SK-N-SH (cell line): ENCODE measurements at regions not wholly inside any gene's neighbourhood (a gene's known extent, or its start where the extent isn't known, plus 50 kb on each side); places are given as distances from the start of the nearest gene placed in this dataset.
A peak's percentile ranks its signal among the peaks of the same experiment; 100 is the strongest.

Experiments
- CTCF ChIA-PET: fragments of 300-600, 350-600 bp; formaldehyde crosslinking; extraction: SDS; loops from one replicate; lab custom pipeline; 2021; lab: Yijun Ruan, JAX
- POLR2A ChIA-PET: fragments of 350-600 bp; sonication (Branson Sonifier 250); formaldehyde crosslinking; extraction: SDS; loops from one replicate; lab custom pipeline; 2020; ENCODE audit warnings: antibody characterized with exemption, inconsistent platforms; lab: Yijun Ruan, JAX
- DNase-seq: peaks from one replicate; pipeline ENCODE4 v3.0.0; 2012
- H2AFZ ChIP-seq: fragments of 200-600 bp; sonication (generic); 2 replicates; pipeline ENCODE4 v1.8.1; 2016; ENCODE audit warnings: antibody characterized with exemption, mild to moderate bottlenecking, low read depth
- H3F3A ChIP-seq: fragments of 200-600 bp; sonication (generic); replicated peaks from 2 replicates; pipeline ENCODE3; 2016; ENCODE audit warnings: antibody characterized with exemption, mild to moderate bottlenecking; ENCODE audit not compliant: insufficient read depth
- H3K27ac ChIP-seq, 2 experiments: fragments of 200-500 bp in 1 of 2; fragments of 200-600 bp in 1 of 2; sonication (Bioruptor generic) in 1 of 2; sonication (generic), shearing (Covaris generic) in 1 of 2; 2 replicates each; pipeline versions ENCODE4 v1.5.1 to v1.6.1; 2014 to 2016; ENCODE audit warnings: low read depth in 2 of 2, inconsistent platforms in 1 of 2, low read length in 1 of 2, mild to moderate bottlenecking in 1 of 2, mixed read lengths in 1 of 2
- H3K27me3 ChIP-seq: fragments of 200-600 bp; sonication (generic), shearing (Covaris generic); 2 replicates; pipeline ENCODE4 v1.6.1; 2016; ENCODE audit warnings: mixed run types; ENCODE audit not compliant: insufficient read depth
- H3K36me3 ChIP-seq, 2 experiments: fragments of 200-500 bp in 1 of 2; fragments of 200-600 bp in 1 of 2; sonication (Bioruptor generic) in 1 of 2; sonication (generic) in 1 of 2; replicated peaks in 1 of 2; 2 replicates each; pipeline versions ENCODE3 to v1.5.1; 2014 to 2016; ENCODE audit warnings: low read length in 1 of 2, mild to moderate bottlenecking in 1 of 2; ENCODE audit not compliant: insufficient read depth in 2 of 2, control insufficient read depth in 1 of 2
- H3K4me1 ChIP-seq, 2 experiments: fragments of 200-500 bp in 1 of 2; fragments of 200-600 bp in 1 of 2; sonication (Bioruptor generic) in 1 of 2; sonication (generic), shearing (Covaris generic) in 1 of 2; 2 replicates each; pipeline versions ENCODE4 v1.5.1 to v1.6.1; 2014 to 2016; ENCODE audit warnings: low read depth in 1 of 2, low read length in 1 of 2, mixed run types in 1 of 2; ENCODE audit not compliant: insufficient read depth in 2 of 2, control insufficient read depth in 1 of 2
- H3K4me2 ChIP-seq: fragments of 200-600 bp; sonication (generic), shearing (Covaris generic); 2 replicates; pipeline ENCODE4 v1.6.1; 2017; ENCODE audit warnings: mixed run types
- H3K4me3 ChIP-seq, 2 experiments: fragments of 200-500 bp in 1 of 2; fragments of 200-600 bp in 1 of 2; sonication (Bioruptor generic) in 1 of 2; sonication (generic), shearing (Covaris generic) in 1 of 2; 2 replicates each; pipeline versions ENCODE4 v1.5.1 to v1.8.1; 2014 to 2016; ENCODE audit warnings: low read depth in 2 of 2, inconsistent platforms in 1 of 2, low read length in 1 of 2, mild to moderate bottlenecking in 1 of 2, mixed read lengths in 1 of 2, moderate library complexity in 1 of 2
- H3K79me2 ChIP-seq: fragments of 200-600 bp; sonication (generic); 2 replicates; pipeline ENCODE4 v1.8.1; 2017; ENCODE audit warnings: mild to moderate bottlenecking; ENCODE audit not compliant: insufficient read depth
- H3K9ac ChIP-seq: fragments of 200-600 bp; sonication (generic); 2 replicates; pipeline ENCODE4 v1.6.1; 2017; ENCODE audit warnings: mixed run types
- H3K9me2 ChIP-seq: fragments of 200-600 bp; sonication (generic); 2 replicates; pipeline ENCODE4 v1.6.1; 2017; ENCODE audit warnings: mixed run types
- H3K9me3 ChIP-seq: fragments of 200-600 bp; sonication (generic); 2 replicates; pipeline ENCODE4 v1.6.1; 2017; ENCODE audit warnings: mixed run types, mild to moderate bottlenecking, moderate library complexity
- H4K20me1 ChIP-seq: fragments of 200-600 bp; sonication (generic); 2 replicates; pipeline ENCODE4 v1.6.1; 2017; ENCODE audit warnings: mild to moderate bottlenecking, mixed run types; ENCODE audit not compliant: insufficient read depth
- CTCF ChIP-seq: fragments of 200-600 bp; sonication (generic); IDR thresholded peaks from 2 replicates; pipeline ENCODE4 v1.6.1; 2017; ENCODE audit warnings: antibody characterized with exemption, mild to moderate bottlenecking, moderate library complexity
- ELF1 ChIP-seq: IDR thresholded peaks from 2 replicates; pipeline ENCODE4 v1.4.0; 2012
- EP300 ChIP-seq, 2 experiments: IDR thresholded peaks; 2 replicates each; pipeline versions ENCODE4 v1.4.0 to v1.6.1; 2012; ENCODE audit warnings: borderline replicate concordance in 1 of 2, low read depth in 1 of 2, low read length in 1 of 2
- GABPA ChIP-seq: IDR thresholded peaks from 2 replicates; pipeline ENCODE4 v1.4.0; 2012; ENCODE audit warnings: low read depth, mild to moderate bottlenecking
- JUND ChIP-seq: IDR thresholded peaks from 2 replicates; pipeline ENCODE4 v1.4.0; 2012
- MAX ChIP-seq: IDR thresholded peaks from 2 replicates; pipeline ENCODE4 v1.4.0; 2012; ENCODE audit warnings: low read depth
- MEF2A ChIP-seq: IDR thresholded peaks from 2 replicates; pipeline ENCODE4 v1.4.0; 2012; ENCODE audit warnings: low read depth, borderline replicate concordance
- MXI1 ChIP-seq: IDR thresholded peaks from 2 replicates; pipeline ENCODE4 v1.6.1; 2012; ENCODE audit warnings: mild to moderate bottlenecking, low read depth, low read length, improper control_type of control experiment
- NRF1 ChIP-seq: IDR thresholded peaks from 2 replicates; pipeline ENCODE4 v1.6.1; 2012; ENCODE audit warnings: low read depth, mild to moderate bottlenecking, low read length
- POLR2AphosphoS5 ChIP-seq: IDR thresholded peaks from 2 replicates; pipeline ENCODE4 v1.6.1; 2012; ENCODE audit warnings: low read depth, low read length
- RAD21 ChIP-seq: IDR thresholded peaks from 2 replicates; pipeline ENCODE4 v1.6.1; 2012; ENCODE audit warnings: mild to moderate bottlenecking, low read length
- RCOR1 ChIP-seq: fragments of 150-350 bp; IDR thresholded peaks from 2 replicates; pipeline ENCODE4 v1.6.1; 2017; ENCODE audit warnings: antibody characterized with exemption, low read length
- SIN3A ChIP-seq: IDR thresholded peaks from 2 replicates; pipeline ENCODE4 v1.6.1; 2012; ENCODE audit warnings: low read depth, mild to moderate bottlenecking, low read length, moderate library complexity, borderline replicate concordance
- SMC3 ChIP-seq: IDR thresholded peaks from 2 replicates; pipeline ENCODE4 v1.6.1; 2012; ENCODE audit warnings: low read depth, low read length, improper control_type of control experiment
- TCF12 ChIP-seq: IDR thresholded peaks from 2 replicates; pipeline ENCODE4 v1.4.0; 2012
- TEAD4 ChIP-seq: IDR thresholded peaks from 2 replicates; pipeline ENCODE4 v1.4.0; 2012; ENCODE audit warnings: mild to moderate bottlenecking, borderline replicate concordance; ENCODE audit not compliant: insufficient read depth
- WGBS: methylation state at CpG from one replicate; pipeline ENCODE4 v1.1.6; 2017; ENCODE audit warnings: low lambda C conversion rate; 5-methylcytosine and 5-hydroxymethylcytosine counted together
- TF ChIP-seq, protein P1 (sequence below): IDR thresholded peaks from 2 replicates; pipeline ENCODE4 v1.4.0; 2012; ENCODE audit warnings: low read depth, borderline replicate concordance
- TF ChIP-seq, protein P2 (sequence below): IDR thresholded peaks from 2 replicates; pipeline ENCODE4 v1.4.0; 2012; ENCODE audit warnings: low read depth, borderline replicate concordance
- TF ChIP-seq, protein P3 (sequence below): IDR thresholded peaks from 2 replicates; pipeline ENCODE4; 2012

DNA sequence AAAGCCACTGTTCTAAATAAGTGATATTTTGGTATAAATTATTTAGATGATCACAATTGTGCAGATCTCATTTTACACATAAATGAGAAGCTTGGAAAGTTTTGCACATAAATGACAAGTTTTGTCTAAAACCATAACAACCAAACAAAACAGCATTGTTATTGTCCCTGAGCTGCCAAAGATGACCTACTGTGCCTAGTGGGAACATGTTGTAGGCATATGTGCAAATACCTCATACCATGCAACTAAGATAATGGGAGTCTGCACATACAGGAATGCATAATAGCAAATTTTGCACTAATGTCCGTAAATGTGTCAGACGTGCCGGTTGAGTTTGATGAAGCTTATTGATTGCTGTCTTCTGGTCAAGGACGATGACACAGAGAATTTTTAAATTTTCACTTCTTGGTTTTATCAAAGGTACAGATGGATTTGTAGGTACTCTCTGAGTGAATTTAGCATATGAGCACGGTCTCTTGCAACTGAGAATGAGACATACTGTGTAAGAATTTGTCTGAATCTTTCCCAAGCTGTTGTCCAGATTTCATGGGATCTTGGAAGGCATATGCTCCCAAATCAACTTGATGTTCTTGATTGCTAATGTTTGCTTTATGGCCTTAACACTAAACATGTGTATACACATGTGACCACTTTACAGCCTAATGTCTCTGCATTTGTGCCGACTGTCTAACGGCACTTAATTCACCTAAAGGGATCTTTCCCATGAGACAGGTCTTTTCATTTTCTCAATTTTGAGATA, 1133.5 kb downstream of the FAT4 start:
- POLR2A ChIA-PET, result no interaction called here
- CTCF ChIA-PET, result no interaction called here
- Histone ChIP-seq H3K36me3 (no peaks in the 10 kb centered on the region), H3F3A (no peaks in the 10 kb centered on the region), H3K9me2 (no peaks in the 10 kb centered on the region), H3K4me1 (no peaks in the 10 kb centered on the region), H4K20me1 (no peaks in the 10 kb centered on the region), H3K27ac (no peak overlapping the region), H2AFZ (no peak overlapping the region), H3K27me3 (no peaks in the 10 kb centered on the region), H3K79me2 (no peaks in the 10 kb centered on the region), H3K4me3 (no peak overlapping the region), H3K9me3 (no peaks in the 10 kb centered on the region), H3K4me2 (no peak overlapping the region), H3K9ac (no peak overlapping the region)
- TF ChIP-seq MEF2A (no peak), MXI1 (no peak), JUND (no peak), SMC3 (no peak), SIN3A (no peak), EP300 (IDR thresholded peaks at IDR 0.05; ENCODE audit: borderline replicate concordance in 1 of 2, low read depth in 1 of 2, low read length in 1 of 2) (no peak), RCOR1 (no peak), MAX (no peak)
- WGBS, result 88% methylated on average over 7 of the region's 7 CpGs
- DNase-seq, result no peak

DNA sequence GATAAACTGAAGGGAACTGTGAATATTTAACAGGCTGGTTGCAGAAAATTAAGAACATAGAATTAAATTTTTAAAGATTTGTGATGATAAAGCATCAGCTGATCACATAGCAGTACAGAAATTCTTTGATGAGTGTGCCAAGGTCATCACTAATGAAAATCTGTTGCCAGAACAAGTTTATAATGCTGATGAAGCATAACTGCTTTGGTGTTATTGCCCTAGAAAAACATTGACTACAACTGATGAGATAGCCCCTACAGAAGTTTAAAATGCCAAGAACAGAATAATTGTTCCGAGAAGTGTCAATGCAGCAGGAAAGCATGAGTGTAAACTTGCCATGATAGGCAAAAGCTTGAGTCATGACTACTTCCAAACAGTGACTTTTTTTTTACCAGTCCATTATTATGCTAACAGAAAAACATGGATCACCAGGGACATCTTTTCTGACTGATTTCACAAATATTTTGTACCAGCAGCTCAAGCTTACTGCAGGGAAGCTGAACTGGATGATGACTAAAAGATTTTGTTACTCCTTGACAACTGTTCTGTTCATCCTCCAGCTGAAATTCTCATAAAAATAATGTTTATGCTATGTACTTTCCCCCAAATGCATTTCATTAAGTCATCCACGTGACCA, 1136.6 kb downstream of the FAT4 start:
- Histone ChIP-seq H3K79me2 (no peaks in the 10 kb centered on the region), H3K36me3 (no peaks in the 10 kb centered on the region)
- TF ChIP-seq ELF1 (no peak), NRF1 (no peak), RAD21 (no peak), SIN3A (no peak), TEAD4 (no peak), TCF12 (no peak), CTCF (no peak), POLR2AphosphoS5 (no peak), SMC3 (no peak), GABPA (no peak), MXI1 (no peak)
- TF ChIP-seq, protein P1, sequence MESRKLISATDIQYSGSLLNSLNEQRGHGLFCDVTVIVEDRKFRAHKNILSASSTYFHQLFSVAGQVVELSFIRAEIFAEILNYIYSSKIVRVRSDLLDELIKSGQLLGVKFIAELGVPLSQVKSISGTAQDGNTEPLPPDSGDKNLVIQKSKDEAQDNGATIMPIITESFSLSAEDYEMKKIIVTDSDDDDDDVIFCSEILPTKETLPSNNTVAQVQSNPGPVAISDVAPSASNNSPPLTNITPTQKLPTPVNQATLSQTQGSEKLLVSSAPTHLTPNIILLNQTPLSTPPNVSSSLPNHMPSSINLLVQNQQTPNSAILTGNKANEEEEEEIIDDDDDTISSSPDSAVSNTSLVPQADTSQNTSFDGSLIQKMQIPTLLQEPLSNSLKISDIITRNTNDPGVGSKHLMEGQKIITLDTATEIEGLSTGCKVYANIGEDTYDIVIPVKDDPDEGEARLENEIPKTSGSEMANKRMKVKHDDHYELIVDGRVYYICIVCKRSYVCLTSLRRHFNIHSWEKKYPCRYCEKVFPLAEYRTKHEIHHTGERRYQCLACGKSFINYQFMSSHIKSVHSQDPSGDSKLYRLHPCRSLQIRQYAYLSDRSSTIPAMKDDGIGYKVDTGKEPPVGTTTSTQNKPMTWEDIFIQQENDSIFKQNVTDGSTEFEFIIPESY, result no peak
- TF ChIP-seq, protein P2, sequence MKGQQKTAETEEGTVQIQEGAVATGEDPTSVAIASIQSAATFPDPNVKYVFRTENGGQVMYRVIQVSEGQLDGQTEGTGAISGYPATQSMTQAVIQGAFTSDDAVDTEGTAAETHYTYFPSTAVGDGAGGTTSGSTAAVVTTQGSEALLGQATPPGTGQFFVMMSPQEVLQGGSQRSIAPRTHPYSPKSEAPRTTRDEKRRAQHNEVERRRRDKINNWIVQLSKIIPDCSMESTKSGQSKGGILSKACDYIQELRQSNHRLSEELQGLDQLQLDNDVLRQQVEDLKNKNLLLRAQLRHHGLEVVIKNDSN, result no peak
- TF ChIP-seq, protein P3, sequence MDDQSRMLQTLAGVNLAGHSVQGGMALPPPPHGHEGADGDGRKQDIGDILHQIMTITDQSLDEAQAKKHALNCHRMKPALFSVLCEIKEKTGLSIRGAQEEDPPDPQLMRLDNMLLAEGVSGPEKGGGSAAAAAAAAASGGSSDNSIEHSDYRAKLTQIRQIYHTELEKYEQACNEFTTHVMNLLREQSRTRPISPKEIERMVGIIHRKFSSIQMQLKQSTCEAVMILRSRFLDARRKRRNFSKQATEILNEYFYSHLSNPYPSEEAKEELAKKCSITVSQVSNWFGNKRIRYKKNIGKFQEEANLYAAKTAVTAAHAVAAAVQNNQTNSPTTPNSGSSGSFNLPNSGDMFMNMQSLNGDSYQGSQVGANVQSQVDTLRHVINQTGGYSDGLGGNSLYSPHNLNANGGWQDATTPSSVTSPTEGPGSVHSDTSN, result no peak
- TF ChIP-seq, all 33 proteins: peak for 0
- DNase-seq, result no peak
- 65% methylated on average over 2 of the region's 2 CpGs for WGBS
- no peaks in the 10 kb centered on the region for H3K4me1 ChIP-seq
- no peaks in the 10 kb centered on the region for H4K20me1 ChIP-seq
- ChIA-PET POLR2A (no interaction called here), CTCF (no interaction called here)
- no peak overlapping the region for H3K4me3 ChIP-seq
- H3K9me3 ChIP-seq, result no peaks in the 10 kb centered on the region
- 0 out of 4 replicates have a peak overlapping the region, but pooled peaks of 1 of the 2 experiments have one; percentile 29 for H3K27ac ChIP-seq
- H3K9me2 ChIP-seq, result no peaks in the 10 kb centered on the region
- H3F3A ChIP-seq, result no peaks in the 10 kb centered on the region
- no peak overlapping the region for H2AFZ ChIP-seq
- H3K4me2 ChIP-seq, result no peak overlapping the region
- H3K27me3 ChIP-seq, result no peaks in the 10 kb centered on the region
- no peak overlapping the region for H3K9ac ChIP-seq
